ENCODE measurements at regions not wholly inside any gene's neighbourhood (a gene's known extent, or its start where the extent isn't known, plus 50 kb on each side); places are given as distances from the start of the nearest gene placed in this dataset.

DNA sequence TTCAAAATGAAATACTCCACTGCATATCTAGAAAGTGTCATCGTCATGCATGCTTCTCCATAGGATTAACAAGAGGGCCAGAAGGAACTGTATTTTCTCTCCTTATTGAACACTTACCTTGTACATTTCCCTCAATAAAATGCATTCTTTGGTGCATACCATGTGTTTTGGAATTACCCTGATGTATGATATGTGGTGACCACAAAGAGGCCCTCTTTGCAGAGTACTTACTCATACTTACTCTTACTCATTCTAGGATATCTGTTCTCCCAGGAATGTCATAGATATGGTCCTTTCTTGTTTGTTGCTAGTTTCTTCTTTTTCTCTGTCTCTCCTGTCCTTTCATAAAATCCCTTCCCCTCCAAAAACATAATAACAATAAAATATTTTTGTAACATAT lies 1087.1 kb upstream of the POT1 start:
- no peak overlapping the region for H3K27ac Mint-ChIP-seq
- DNase-seq (ENCODE audit: low spot score) (no peak), ATAC-seq (no peak)
- H3K9me2 ChIP-seq (ENCODE audit: insufficient read depth), result no peaks in the 10 kb centered on the region
- no peak overlapping the region for H3K4me3 Mint-ChIP-seq
- no peak overlapping the region for H3K4me2 ChIP-seq
- no peaks in the 10 kb centered on the region for H3F3A ChIP-seq (replicated peaks; ENCODE audit: low read depth)
- H3K79me2 ChIP-seq (replicated peaks; ENCODE audit: insufficient read depth), result no peaks in the 10 kb centered on the region
- no peaks in the 10 kb centered on the region for H3K9me3 Mint-ChIP-seq
- H3K4me3 ChIP-seq, result no peak overlapping the region
- H4K20me1 ChIP-seq (replicated peaks; ENCODE audit: insufficient read depth), result no peaks in the 10 kb centered on the region
- TF ChIP-seq ZNF331 (CRISPR knock-in tag; IDR thresholded peaks at IDR 0.05; ENCODE audit: low read depth), result no peak
- TF ChIP-seq POLR2AphosphoS5 (IDR thresholded peaks at IDR 0.05; ENCODE audit: low read depth), result no peak
- no peak for TF ChIP-seq STAT1 (IDR thresholded peaks at IDR 0.05; ENCODE audit: unreplicated experiment)
- no peak for TF ChIP-seq ZNF114 (CRISPR knock-in tag; IDR thresholded peaks at IDR 0.05)
- no peak for TF ChIP-seq EZH2phosphoT487 (IDR thresholded peaks at IDR 0.05; ENCODE audit: unreplicated experiment)
- no peaks in the 10 kb centered on the region for H3K36me3 ChIP-seq (ENCODE audit: insufficient read depth)
- H3K4me1 ChIP-seq (ENCODE audit: insufficient read depth), result no peaks in the 10 kb centered on the region
- H3K4me1 Mint-ChIP-seq, result no peaks in the 10 kb centered on the region
- H3K27me3 ChIP-seq (ENCODE audit: insufficient read depth), result no peaks in the 10 kb centered on the region
- H3K36me3 Mint-ChIP-seq (ENCODE audit: low read depth), result no peaks in the 10 kb centered on the region
- no peaks in the 10 kb centered on the region for H3K27me3 Mint-ChIP-seq (ENCODE audit: insufficient read depth, low read depth, poor library complexity)
- no peak overlapping the region for H2AFZ ChIP-seq
- no peak overlapping the region for H3K27ac ChIP-seq (ENCODE audit: low read depth)

DNA sequence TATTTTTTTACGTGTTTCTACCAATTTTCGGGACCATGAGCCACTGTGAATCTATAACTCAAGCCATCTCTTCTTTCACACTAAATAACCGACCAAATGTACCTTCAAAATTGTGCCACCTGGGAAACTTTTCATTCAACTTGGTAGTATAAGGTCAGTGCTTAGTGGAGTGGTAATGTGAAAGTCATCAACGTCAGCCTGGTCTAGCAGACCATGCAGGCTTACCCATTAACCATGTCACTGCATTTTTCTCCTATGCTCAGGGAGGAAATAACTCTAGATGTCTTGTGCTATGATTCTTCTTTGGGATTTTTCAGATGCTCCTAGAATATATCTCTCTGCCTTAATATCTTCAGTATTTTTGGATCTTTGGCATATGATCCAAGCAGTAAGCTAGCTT lies 1075.4 kb upstream of the POT1 start:
- Histone ChIP-seq H3F3A (replicated peaks; ENCODE audit: low read depth) (no peaks in the 10 kb centered on the region), H3K9me2 (ENCODE audit: insufficient read depth) (peaks cover 5% of the 10 kb centered on the region; the same call in 1 of the 2 replicates), H4K20me1 (replicated peaks; ENCODE audit: insufficient read depth) (no peaks in the 10 kb centered on the region), H3K36me3 (ENCODE audit: insufficient read depth) (no peaks in the 10 kb centered on the region), H3K27me3 (ENCODE audit: insufficient read depth) (no peaks in the 10 kb centered on the region), H3K4me2 (no peak overlapping the region), H3K4me1 (ENCODE audit: insufficient read depth) (no peaks in the 10 kb centered on the region), H2AFZ (no peak overlapping the region), H3K4me3 (no peak overlapping the region), H3K27ac (ENCODE audit: low read depth) (no peak overlapping the region), H3K79me2 (replicated peaks; ENCODE audit: insufficient read depth) (no peaks in the 10 kb centered on the region)
- H3K27ac Mint-ChIP-seq, result no peak overlapping the region
- H3K36me3 Mint-ChIP-seq (ENCODE audit: low read depth), result no peaks in the 10 kb centered on the region
- ATAC-seq, result no peak
- no peaks in the 10 kb centered on the region for H3K9me3 Mint-ChIP-seq
- DNase-seq (ENCODE audit: low spot score), result no peak
- peaks cover 15% of the 10 kb centered on the region for H3K4me1 Mint-ChIP-seq
- H3K27me3 Mint-ChIP-seq (ENCODE audit: insufficient read depth, low read depth, poor library complexity), result peaks cover 1% of the 10 kb centered on the region
- H3K4me3 Mint-ChIP-seq, result no peak overlapping the region
- TF ChIP-seq STAT1 (IDR thresholded peaks at IDR 0.05; ENCODE audit: unreplicated experiment), result no peak
- TF ChIP-seq, protein P1, sequence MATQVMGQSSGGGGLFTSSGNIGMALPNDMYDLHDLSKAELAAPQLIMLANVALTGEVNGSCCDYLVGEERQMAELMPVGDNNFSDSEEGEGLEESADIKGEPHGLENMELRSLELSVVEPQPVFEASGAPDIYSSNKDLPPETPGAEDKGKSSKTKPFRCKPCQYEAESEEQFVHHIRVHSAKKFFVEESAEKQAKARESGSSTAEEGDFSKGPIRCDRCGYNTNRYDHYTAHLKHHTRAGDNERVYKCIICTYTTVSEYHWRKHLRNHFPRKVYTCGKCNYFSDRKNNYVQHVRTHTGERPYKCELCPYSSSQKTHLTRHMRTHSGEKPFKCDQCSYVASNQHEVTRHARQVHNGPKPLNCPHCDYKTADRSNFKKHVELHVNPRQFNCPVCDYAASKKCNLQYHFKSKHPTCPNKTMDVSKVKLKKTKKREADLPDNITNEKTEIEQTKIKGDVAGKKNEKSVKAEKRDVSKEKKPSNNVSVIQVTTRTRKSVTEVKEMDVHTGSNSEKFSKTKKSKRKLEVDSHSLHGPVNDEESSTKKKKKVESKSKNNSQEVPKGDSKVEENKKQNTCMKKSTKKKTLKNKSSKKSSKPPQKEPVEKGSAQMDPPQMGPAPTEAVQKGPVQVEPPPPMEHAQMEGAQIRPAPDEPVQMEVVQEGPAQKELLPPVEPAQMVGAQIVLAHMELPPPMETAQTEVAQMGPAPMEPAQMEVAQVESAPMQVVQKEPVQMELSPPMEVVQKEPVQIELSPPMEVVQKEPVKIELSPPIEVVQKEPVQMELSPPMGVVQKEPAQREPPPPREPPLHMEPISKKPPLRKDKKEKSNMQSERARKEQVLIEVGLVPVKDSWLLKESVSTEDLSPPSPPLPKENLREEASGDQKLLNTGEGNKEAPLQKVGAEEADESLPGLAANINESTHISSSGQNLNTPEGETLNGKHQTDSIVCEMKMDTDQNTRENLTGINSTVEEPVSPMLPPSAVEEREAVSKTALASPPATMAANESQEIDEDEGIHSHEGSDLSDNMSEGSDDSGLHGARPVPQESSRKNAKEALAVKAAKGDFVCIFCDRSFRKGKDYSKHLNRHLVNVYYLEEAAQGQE (IDR thresholded peaks at IDR 0.05; ENCODE audit: unreplicated experiment), result no peak
- TF ChIP-seq JUNB (IDR thresholded peaks at IDR 0.05; ENCODE audit: unreplicated experiment), result no peak
- TF ChIP-seq, protein P2, sequence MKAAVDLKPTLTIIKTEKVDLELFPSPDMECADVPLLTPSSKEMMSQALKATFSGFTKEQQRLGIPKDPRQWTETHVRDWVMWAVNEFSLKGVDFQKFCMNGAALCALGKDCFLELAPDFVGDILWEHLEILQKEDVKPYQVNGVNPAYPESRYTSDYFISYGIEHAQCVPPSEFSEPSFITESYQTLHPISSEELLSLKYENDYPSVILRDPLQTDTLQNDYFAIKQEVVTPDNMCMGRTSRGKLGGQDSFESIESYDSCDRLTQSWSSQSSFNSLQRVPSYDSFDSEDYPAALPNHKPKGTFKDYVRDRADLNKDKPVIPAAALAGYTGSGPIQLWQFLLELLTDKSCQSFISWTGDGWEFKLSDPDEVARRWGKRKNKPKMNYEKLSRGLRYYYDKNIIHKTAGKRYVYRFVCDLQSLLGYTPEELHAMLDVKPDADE (IDR thresholded peaks at IDR 0.05), result no peak
- TF ChIP-seq ZNF114 (CRISPR knock-in tag; IDR thresholded peaks at IDR 0.05), result no peak
- TF ChIP-seq EZH2phosphoT487 (IDR thresholded peaks at IDR 0.05; ENCODE audit: unreplicated experiment), result no peak
- no peak for TF ChIP-seq ZNF331 (CRISPR knock-in tag; IDR thresholded peaks at IDR 0.05; ENCODE audit: low read depth)
- TF ChIP-seq, protein P3, sequence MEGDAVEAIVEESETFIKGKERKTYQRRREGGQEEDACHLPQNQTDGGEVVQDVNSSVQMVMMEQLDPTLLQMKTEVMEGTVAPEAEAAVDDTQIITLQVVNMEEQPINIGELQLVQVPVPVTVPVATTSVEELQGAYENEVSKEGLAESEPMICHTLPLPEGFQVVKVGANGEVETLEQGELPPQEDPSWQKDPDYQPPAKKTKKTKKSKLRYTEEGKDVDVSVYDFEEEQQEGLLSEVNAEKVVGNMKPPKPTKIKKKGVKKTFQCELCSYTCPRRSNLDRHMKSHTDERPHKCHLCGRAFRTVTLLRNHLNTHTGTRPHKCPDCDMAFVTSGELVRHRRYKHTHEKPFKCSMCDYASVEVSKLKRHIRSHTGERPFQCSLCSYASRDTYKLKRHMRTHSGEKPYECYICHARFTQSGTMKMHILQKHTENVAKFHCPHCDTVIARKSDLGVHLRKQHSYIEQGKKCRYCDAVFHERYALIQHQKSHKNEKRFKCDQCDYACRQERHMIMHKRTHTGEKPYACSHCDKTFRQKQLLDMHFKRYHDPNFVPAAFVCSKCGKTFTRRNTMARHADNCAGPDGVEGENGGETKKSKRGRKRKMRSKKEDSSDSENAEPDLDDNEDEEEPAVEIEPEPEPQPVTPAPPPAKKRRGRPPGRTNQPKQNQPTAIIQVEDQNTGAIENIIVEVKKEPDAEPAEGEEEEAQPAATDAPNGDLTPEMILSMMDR (conservative IDR thresholded peaks at IDR 0.05; ENCODE audit: low read depth in 2 of 2), result no peak
- no peak for TF ChIP-seq CREB1 (CRISPR knock-in tag; IDR thresholded peaks at IDR 0.05; ENCODE audit: low read depth)
- no peak for TF ChIP-seq NANOG (IDR thresholded peaks at IDR 0.05; ENCODE audit: borderline replicate concordance)
- TF ChIP-seq POLR2AphosphoS5 (IDR thresholded peaks at IDR 0.05; ENCODE audit: low read depth), result no peak

Data from GM23338 (cell line).